GM12878 (cell line): ENCODE measurements at regions not wholly inside any gene's neighbourhood (a gene's known extent, or its start where the extent isn't known, plus 50 kb on each side); places are given as distances from the start of the nearest gene placed in this dataset.
"Not testable (repeated sequence)": the region's sequence is repeated elsewhere in the genome, so short reads cannot be mapped to it uniquely, and the experiment has no call there.

Experiments
- CTCF ChIP-seq, 3 experiments: IDR thresholded peaks in 2 of 3; conservative IDR thresholded peaks in 1 of 3; 2 replicates each; pipeline ENCODE4 v1.5.1; 2011; ENCODE audit warnings: low read depth in 3 of 3, low read length in 3 of 3, mild to moderate bottlenecking in 3 of 3, control low read depth in 2 of 3, moderate library complexity in 2 of 3, inconsistent platforms in 1 of 3, mixed read lengths in 1 of 3; ENCODE audit not compliant: control insufficient read depth in 2 of 3, insufficient read depth in 1 of 3; ENCODE audit errors: extremely low read depth in 1 of 3
- JUNB ChIP-seq: IDR thresholded peaks from 2 replicates; pipeline ENCODE4 v1.6.1; 2016; ENCODE audit warnings: antibody characterized with exemption, mild to moderate bottlenecking
- POLR2AphosphoS5 ChIP-seq: IDR thresholded peaks from 2 replicates; pipeline ENCODE4 v1.6.1; 2011; ENCODE audit warnings: mild to moderate bottlenecking, low read length, inconsistent platforms
- SMARCA5 ChIP-seq: fragments of 450-650 bp; IDR thresholded peaks from 2 replicates; pipeline ENCODE4 v1.6.1; 2017; ENCODE audit warnings: mild to moderate bottlenecking
- TCF7 ChIP-seq: IDR thresholded peaks from 2 replicates; pipeline ENCODE4 v1.6.1; 2014; ENCODE audit warnings: antibody characterized with exemption, borderline replicate concordance
- ZNF274 ChIP-seq: IDR thresholded peaks from one replicate; pipeline ENCODE4 v1.8.0; 2011; ENCODE audit not compliant: insufficient read length, insufficient read depth

GRCh38 chr3:68485845-68486244, 446.5 kb downstream of the TAFA4 start:
- not testable (repeated sequence) for TF ChIP-seq CTCF (IDR thresholded peaks at IDR 0.05 in 2 of 3, conservative IDR thresholded peaks at IDR 0.05 in 1 of 3; ENCODE audit: control insufficient read depth in 2 of 3, extremely low read depth in 1 of 3, insufficient read depth in 1 of 3, low read depth in 3 of 3, low read length in 3 of 3); JUNB; TCF7; POLR2AphosphoS5; ZNF274; SMARCA5
